WTC11 (cell line): ENCODE measurements at regions not wholly inside any gene's neighbourhood (a gene's known extent, or its start where the extent isn't known, plus 50 kb on each side); places are given as distances from the start of the nearest gene placed in this dataset.

Source experiments
- ATAC-seq: fragments of 200-7000 bp; cut with Tn5 transposase; 2 replicates; pipeline ENCODE4 v1.10.0; 2021; ENCODE audit warnings: mild to moderate bottlenecking, moderate library complexity
- CTCF ChIA-PET: fragments of 300-600 bp; sonication (Branson Sonifier 250); formaldehyde crosslinking; loops from one replicate; lab custom pipeline; 2021; ENCODE audit warnings: antibody characterized with exemption; lab: Charles Lee
- POLR2A ChIA-PET: fragments of 350-600 bp; sonication (Branson Sonifier 250); formaldehyde crosslinking; loops from one replicate; lab custom pipeline; 2021; ENCODE audit warnings: antibody characterized with exemption; lab: Charles Lee
- DNase-seq: peaks from one replicate; pipeline ENCODE4 v3.0.0; 2021; ENCODE audit warnings: low spot score
- H3K27ac Mint-ChIP-seq: 2 replicates; pipeline ENCODE4 v1.8.0; 2021; ENCODE audit warnings: mixed read lengths
- H3K27me3 Mint-ChIP-seq: 2 replicates; pipeline ENCODE4 v1.8.0; 2021; ENCODE audit warnings: low read depth, mild to moderate bottlenecking, moderate library complexity, mixed read lengths
- H3K36me3 Mint-ChIP-seq: 2 replicates; pipeline ENCODE4 v1.8.0; 2021; ENCODE audit warnings: mixed read lengths
- H3K4me1 Mint-ChIP-seq: 2 replicates; pipeline ENCODE4 v1.8.0; 2022; ENCODE audit warnings: mixed read lengths
- H3K4me3 Mint-ChIP-seq: 2 replicates; pipeline ENCODE4 v1.8.0; 2021; ENCODE audit warnings: mild to moderate bottlenecking, moderate library complexity, mixed read lengths
- H3K9me3 Mint-ChIP-seq: 2 replicates; pipeline ENCODE4 v1.8.0; 2021; ENCODE audit warnings: mixed read lengths
- ARID4B ChIP-seq: sonication (generic); formaldehyde crosslinking; IDR thresholded peaks from 2 replicates; pipeline ENCODE4 v1.8.0; 2023; ENCODE audit warnings: missing genetic modification reagents, mild to moderate bottlenecking, borderline replicate concordance
- ATF6 ChIP-seq: sonication (generic); formaldehyde crosslinking; IDR thresholded peaks from 2 replicates; pipeline ENCODE4 v1.8.1; 2023; ENCODE audit warnings: mild to moderate bottlenecking, missing genetic modification reagents
- EMX1 ChIP-seq: fragments of 250-450 bp; sonication (Bioruptor Pico); IDR thresholded peaks from 2 replicates; pipeline ENCODE4 v1.8.0; 2021; ENCODE audit warnings: mild to moderate bottlenecking
- ESRRA ChIP-seq: sonication (generic); formaldehyde crosslinking; IDR thresholded peaks from 2 replicates; pipeline ENCODE4 v1.8.1; 2022; ENCODE audit warnings: mild to moderate bottlenecking, missing genetic modification reagents, borderline replicate concordance
- IRF1 ChIP-seq: sonication (generic); formaldehyde crosslinking; IDR thresholded peaks from 2 replicates; pipeline ENCODE4 v1.8.0; 2023; ENCODE audit warnings: missing genetic modification reagents
- JAZF1 ChIP-seq: fragments of 250-450 bp; sonication (Bioruptor Pico); IDR thresholded peaks from 2 replicates; pipeline ENCODE4 v1.9.0; 2021; ENCODE audit warnings: moderate library complexity, mild to moderate bottlenecking, inconsistent platforms
- NR3C1 ChIP-seq: sonication (generic); formaldehyde crosslinking; conservative IDR thresholded peaks from 2 replicates; pipeline ENCODE4 v1.8.1; 2023; ENCODE audit warnings: low read depth, mild to moderate bottlenecking, missing genetic modification reagents
- OVOL2 ChIP-seq: fragments of 250-450 bp; sonication (Bioruptor Pico); IDR thresholded peaks from 2 replicates; pipeline ENCODE4 v1.9.0; 2021; ENCODE audit warnings: mild to moderate bottlenecking, borderline replicate concordance
- ZNF138 ChIP-seq: sonication (generic); formaldehyde crosslinking; conservative IDR thresholded peaks from 2 replicates; pipeline ENCODE4 v1.8.1; 2022; ENCODE audit warnings: mild to moderate bottlenecking, moderate library complexity, missing genetic modification reagents
- ZNF219 ChIP-seq: sonication (generic); formaldehyde crosslinking; IDR thresholded peaks from 2 replicates; pipeline ENCODE4 v1.8.0; 2023; ENCODE audit warnings: missing genetic modification reagents, mild to moderate bottlenecking, borderline replicate concordance
- TF ChIP-seq, protein P1 (sequence below): sonication (generic); formaldehyde crosslinking; IDR thresholded peaks from 2 replicates; pipeline ENCODE4 v1.8.0; 2022; ENCODE audit warnings: missing genetic modification reagents
- TF ChIP-seq, protein P2 (sequence below): sonication (generic); formaldehyde crosslinking; IDR thresholded peaks from 2 replicates; pipeline ENCODE4 v1.8.1; 2023; ENCODE audit warnings: mild to moderate bottlenecking, missing genetic modification reagents, borderline replicate concordance

DNA sequence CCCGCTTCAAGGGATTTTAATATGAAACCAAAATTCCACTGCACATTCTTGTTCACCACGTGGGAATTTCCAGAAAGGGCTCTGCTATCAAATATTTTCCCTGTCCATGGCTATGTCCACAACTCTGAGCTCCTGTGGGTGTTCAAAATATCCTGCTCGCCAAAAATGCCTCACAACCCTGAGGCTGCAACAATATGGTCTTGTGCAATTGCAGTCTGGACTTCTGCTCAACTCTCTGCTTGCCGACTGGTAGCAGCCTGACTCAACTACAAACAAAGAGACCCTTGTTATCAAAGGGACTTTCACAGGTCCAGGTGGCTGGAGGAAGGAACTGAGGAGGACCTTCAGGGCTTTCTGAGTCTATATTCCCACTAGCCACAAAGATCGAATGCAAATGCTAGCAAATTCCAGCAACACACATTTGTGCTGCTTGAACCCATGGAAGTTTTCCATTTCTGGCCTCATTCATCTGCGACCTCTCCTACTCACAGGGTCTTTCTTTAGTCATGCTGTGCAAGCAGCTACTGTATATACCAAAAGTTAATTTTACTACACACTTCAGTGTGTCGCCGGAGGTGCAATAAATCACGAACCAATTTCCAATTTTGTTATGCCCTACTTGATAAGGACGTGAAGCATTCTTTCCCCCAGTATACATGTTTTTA is 169.2 kb upstream of the SLC30A5 start (continued):
- TF ChIP-seq, protein P1, sequence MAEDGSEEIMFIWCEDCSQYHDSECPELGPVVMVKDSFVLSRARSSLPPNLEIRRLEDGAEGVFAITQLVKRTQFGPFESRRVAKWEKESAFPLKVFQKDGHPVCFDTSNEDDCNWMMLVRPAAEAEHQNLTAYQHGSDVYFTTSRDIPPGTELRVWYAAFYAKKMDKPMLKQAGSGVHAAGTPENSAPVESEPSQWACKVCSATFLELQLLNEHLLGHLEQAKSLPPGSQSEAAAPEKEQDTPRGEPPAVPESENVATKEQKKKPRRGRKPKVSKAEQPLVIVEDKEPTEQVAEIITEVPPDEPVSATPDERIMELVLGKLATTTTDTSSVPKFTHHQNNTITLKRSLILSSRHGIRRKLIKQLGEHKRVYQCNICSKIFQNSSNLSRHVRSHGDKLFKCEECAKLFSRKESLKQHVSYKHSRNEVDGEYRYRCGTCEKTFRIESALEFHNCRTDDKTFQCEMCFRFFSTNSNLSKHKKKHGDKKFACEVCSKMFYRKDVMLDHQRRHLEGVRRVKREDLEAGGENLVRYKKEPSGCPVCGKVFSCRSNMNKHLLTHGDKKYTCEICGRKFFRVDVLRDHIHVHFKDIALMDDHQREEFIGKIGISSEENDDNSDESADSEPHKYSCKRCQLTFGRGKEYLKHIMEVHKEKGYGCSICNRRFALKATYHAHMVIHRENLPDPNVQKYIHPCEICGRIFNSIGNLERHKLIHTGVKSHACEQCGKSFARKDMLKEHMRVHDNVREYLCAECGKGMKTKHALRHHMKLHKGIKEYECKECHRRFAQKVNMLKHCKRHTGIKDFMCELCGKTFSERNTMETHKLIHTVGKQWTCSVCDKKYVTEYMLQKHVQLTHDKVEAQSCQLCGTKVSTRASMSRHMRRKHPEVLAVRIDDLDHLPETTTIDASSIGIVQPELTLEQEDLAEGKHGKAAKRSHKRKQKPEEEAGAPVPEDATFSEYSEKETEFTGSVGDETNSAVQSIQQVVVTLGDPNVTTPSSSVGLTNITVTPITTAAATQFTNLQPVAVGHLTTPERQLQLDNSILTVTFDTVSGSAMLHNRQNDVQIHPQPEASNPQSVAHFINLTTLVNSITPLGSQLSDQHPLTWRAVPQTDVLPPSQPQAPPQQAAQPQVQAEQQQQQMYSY (CRISPR knock-in tag) = no peak
- TF ChIP-seq ESRRA (CRISPR knock-in tag) (no peak), NR3C1 (CRISPR knock-in tag) (no peak), ZNF219 (CRISPR knock-in tag) (no peak)

DNA sequence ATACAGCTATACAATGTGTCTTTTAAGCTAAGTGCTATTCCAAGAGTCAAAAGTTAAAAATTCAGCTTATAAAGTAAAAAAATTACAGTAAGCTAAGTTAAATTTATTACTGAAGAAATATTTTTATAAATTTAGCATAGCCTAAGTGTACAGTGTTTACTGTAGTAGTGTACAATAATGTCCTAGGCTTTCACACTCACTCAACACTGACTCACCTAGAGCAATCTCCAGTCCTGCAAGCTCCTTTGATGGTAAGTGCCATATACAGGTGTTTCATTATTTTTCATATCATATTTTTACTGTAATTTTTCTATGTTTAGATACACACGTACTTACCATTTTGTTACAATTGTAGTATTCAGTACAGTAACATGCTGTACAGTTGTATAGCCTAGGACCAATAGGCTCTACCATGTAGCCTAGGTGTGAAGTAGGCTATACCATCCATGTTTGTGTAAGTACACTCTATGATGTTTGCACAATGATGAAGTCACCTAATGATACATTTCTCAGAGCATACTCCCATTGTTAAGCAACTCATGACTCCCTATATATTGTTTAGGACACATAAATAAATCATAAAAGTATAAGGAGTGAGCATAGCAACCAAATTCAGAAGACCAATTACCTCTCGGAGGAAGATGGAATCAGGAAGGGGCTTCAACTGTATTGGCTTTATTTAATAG is 165.1 kb upstream of the SLC30A5 start:
- no peak overlapping the region for H3K4me3 Mint-ChIP-seq
- DNase-seq = no peak
- H3K36me3 Mint-ChIP-seq = peaks cover 63% of the 10 kb centered on the region
- H3K27ac Mint-ChIP-seq = no peak overlapping the region
- peaks cover 17% of the 10 kb centered on the region for H3K27me3 Mint-ChIP-seq
- ChIA-PET CTCF (no interaction called here), POLR2A (no interaction called here)
- H3K9me3 Mint-ChIP-seq = peaks cover 67% of the 10 kb centered on the region
- peaks cover 23% of the 10 kb centered on the region for H3K4me1 Mint-ChIP-seq
- no peak for ATAC-seq
- no peak for TF ChIP-seq ARID4B (CRISPR knock-in tag)
- TF ChIP-seq ZNF138 (CRISPR knock-in tag) = no peak
- TF ChIP-seq EMX1 (CRISPR knock-in tag) = no peak
- no peak for TF ChIP-seq ATF6
- no peak for TF ChIP-seq JAZF1 (CRISPR knock-in tag)
- no peak for TF ChIP-seq IRF1 (CRISPR knock-in tag)
- TF ChIP-seq, protein P2, sequence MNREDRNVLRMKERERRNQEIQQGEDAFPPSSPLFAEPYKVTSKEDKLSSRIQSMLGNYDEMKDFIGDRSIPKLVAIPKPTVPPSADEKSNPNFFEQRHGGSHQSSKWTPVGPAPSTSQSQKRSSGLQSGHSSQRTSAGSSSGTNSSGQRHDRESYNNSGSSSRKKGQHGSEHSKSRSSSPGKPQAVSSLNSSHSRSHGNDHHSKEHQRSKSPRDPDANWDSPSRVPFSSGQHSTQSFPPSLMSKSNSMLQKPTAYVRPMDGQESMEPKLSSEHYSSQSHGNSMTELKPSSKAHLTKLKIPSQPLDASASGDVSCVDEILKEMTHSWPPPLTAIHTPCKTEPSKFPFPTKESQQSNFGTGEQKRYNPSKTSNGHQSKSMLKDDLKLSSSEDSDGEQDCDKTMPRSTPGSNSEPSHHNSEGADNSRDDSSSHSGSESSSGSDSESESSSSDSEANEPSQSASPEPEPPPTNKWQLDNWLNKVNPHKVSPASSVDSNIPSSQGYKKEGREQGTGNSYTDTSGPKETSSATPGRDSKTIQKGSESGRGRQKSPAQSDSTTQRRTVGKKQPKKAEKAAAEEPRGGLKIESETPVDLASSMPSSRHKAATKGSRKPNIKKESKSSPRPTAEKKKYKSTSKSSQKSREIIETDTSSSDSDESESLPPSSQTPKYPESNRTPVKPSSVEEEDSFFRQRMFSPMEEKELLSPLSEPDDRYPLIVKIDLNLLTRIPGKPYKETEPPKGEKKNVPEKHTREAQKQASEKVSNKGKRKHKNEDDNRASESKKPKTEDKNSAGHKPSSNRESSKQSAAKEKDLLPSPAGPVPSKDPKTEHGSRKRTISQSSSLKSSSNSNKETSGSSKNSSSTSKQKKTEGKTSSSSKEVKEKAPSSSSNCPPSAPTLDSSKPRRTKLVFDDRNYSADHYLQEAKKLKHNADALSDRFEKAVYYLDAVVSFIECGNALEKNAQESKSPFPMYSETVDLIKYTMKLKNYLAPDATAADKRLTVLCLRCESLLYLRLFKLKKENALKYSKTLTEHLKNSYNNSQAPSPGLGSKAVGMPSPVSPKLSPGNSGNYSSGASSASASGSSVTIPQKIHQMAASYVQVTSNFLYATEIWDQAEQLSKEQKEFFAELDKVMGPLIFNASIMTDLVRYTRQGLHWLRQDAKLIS (CRISPR knock-in tag) = no peak
- no peak for TF ChIP-seq OVOL2 (CRISPR knock-in tag)
